HUES6 (cell line): ENCODE measurements at regions not wholly inside any gene's neighbourhood (a gene's known extent, or its start where the extent isn't known, plus 50 kb on each side); places are given as distances from the start of the nearest gene placed in this dataset.
"Not testable (repeated sequence)": the region's sequence is repeated elsewhere in the genome, so short reads cannot be mapped to it uniquely, and the experiment has no call there.

Experiments
- H3K27ac ChIP-seq: 2 replicates; pipeline ENCODE4 v1.7.0; 2013; ENCODE audit warnings: low read depth, mild to moderate bottlenecking, low read length, inconsistent platforms
- H3K27me3 ChIP-seq: 2 replicates; pipeline ENCODE4 v1.6.1; 2013; ENCODE audit warnings: low read length; ENCODE audit not compliant: control insufficient read depth, insufficient read depth
- H3K36me3 ChIP-seq: 2 replicates; pipeline ENCODE4 v1.6.1; 2013; ENCODE audit warnings: low read length; ENCODE audit not compliant: control insufficient read depth, insufficient read depth
- H3K4me1 ChIP-seq: 2 replicates; pipeline ENCODE4 v1.6.1; 2013; ENCODE audit warnings: low read length; ENCODE audit not compliant: control insufficient read depth, insufficient read depth
- H3K4me3 ChIP-seq: 2 replicates; pipeline ENCODE4 v1.5.1; 2013; ENCODE audit warnings: low read depth, low read length
- H3K9ac ChIP-seq: one replicate; pipeline ENCODE4 v1.6.1; 2013; ENCODE audit warnings: mild to moderate bottlenecking, low read length
- H3K9me3 ChIP-seq: 2 replicates; pipeline ENCODE4 v1.6.1; 2013; ENCODE audit warnings: low read depth, low read length; ENCODE audit not compliant: control insufficient read depth, insufficient read depth

GRCh38 chr21:27366036-27366435, 399.1 kb upstream of the ADAMTS5 start:
- Histone ChIP-seq H3K27me3 (no peaks in the 10 kb centered on the region), H3K36me3 (no peaks in the 10 kb centered on the region), H3K4me1 (peaks cover 12% of the 10 kb centered on the region), H3K27ac (no peak overlapping the region), H3K9me3 (no peaks in the 10 kb centered on the region), H3K4me3 (no peak overlapping the region), H3K9ac (no peak overlapping the region)

- H3K4me3 ChIP-seq, result no peak overlapping the region
- no peaks in the 10 kb centered on the region for H3K27me3 ChIP-seq
Measured at GRCh38 chr21:27365394-27365793, 398.5 kb upstream of the ADAMTS5 start.

GRCh38 chr21:27363719-27364477, 397.0 kb upstream of the ADAMTS5 start:
- Histone ChIP-seq H3K36me3 (no peaks in the 10 kb centered on the region), H3K27ac (no peak overlapping the region), H3K4me3 (no peak overlapping the region), H3K9ac (no peak overlapping the region), H3K27me3 (no peaks in the 10 kb centered on the region), H3K4me1 (no peaks in the 10 kb centered on the region), H3K9me3 (no peaks in the 10 kb centered on the region)

More at GRCh38 chr21:27365394-27365793, 398.5 kb upstream of the ADAMTS5 start:
- Histone ChIP-seq H3K36me3 (no peaks in the 10 kb centered on the region), H3K9ac (no peak overlapping the region), H3K27ac (no peak overlapping the region), H3K4me1 (peaks cover 8% of the 10 kb centered on the region), H3K9me3 (no peaks in the 10 kb centered on the region)

- no peaks in the 10 kb centered on the region for H3K36me3 ChIP-seq
- no peak overlapping the region for H3K27ac ChIP-seq
- no peak overlapping the region for H3K9ac ChIP-seq
Measured at GRCh38 chr21:27362249-27362648, 395.4 kb upstream of the ADAMTS5 start.

GRCh38 chr21:27359141-27359540, 392.3 kb upstream of the ADAMTS5 start:
- H3K27me3 ChIP-seq, result no peaks in the 10 kb centered on the region
- no peak overlapping the region for H3K9ac ChIP-seq
- H3K27ac ChIP-seq, result no peak overlapping the region
- H3K36me3 ChIP-seq, result no peaks in the 10 kb centered on the region
- no peaks in the 10 kb centered on the region for H3K4me1 ChIP-seq
- H3K4me3 ChIP-seq, result no peak overlapping the region
- no peaks in the 10 kb centered on the region for H3K9me3 ChIP-seq

More at GRCh38 chr21:27362249-27362648, 395.4 kb upstream of the ADAMTS5 start:
- H3K4me3 ChIP-seq, result no peak overlapping the region
- no peaks in the 10 kb centered on the region for H3K9me3 ChIP-seq
- no peaks in the 10 kb centered on the region for H3K4me1 ChIP-seq
- no peaks in the 10 kb centered on the region for H3K27me3 ChIP-seq

- no peaks in the 10 kb centered on the region for H3K4me1 ChIP-seq
Measured at GRCh38 chr21:27352885-27353284, 386.0 kb upstream of the ADAMTS5 start.

GRCh38 chr21:27346041-27346448, 379.2 kb upstream of the ADAMTS5 start:
- Histone ChIP-seq H3K9ac (no peak overlapping the region), H3K4me3 (no peak overlapping the region), H3K27me3 (no peaks in the 10 kb centered on the region), H3K36me3 (no peaks in the 10 kb centered on the region), H3K9me3 (no peaks in the 10 kb centered on the region), H3K4me1 (no peaks in the 10 kb centered on the region), H3K27ac (no peak overlapping the region)

More at GRCh38 chr21:27352885-27353284, 386.0 kb upstream of the ADAMTS5 start:
- Histone ChIP-seq H3K36me3 (no peaks in the 10 kb centered on the region), H3K27me3 (no peaks in the 10 kb centered on the region), H3K9ac (no peak overlapping the region), H3K27ac (no peak overlapping the region), H3K9me3 (no peaks in the 10 kb centered on the region), H3K4me3 (no peak overlapping the region)

GRCh38 chr21:27339902-27340301, 373.0 kb upstream of the ADAMTS5 start:
- no peaks in the 10 kb centered on the region for H3K27me3 ChIP-seq
- H3K27ac ChIP-seq, result no peak overlapping the region

GRCh38 chr21:27338007-27338406, 371.1 kb upstream of the ADAMTS5 start:
- H3K9me3 ChIP-seq, H3K4me1 ChIP-seq, H3K36me3 ChIP-seq, H3K9ac ChIP-seq, H3K27me3 ChIP-seq, H3K27ac ChIP-seq, H3K4me3 ChIP-seq: not testable (repeated sequence)

More at GRCh38 chr21:27339902-27340301, 373.0 kb upstream of the ADAMTS5 start:
- H3K36me3 ChIP-seq, result no peaks in the 10 kb centered on the region
- no peaks in the 10 kb centered on the region for H3K4me1 ChIP-seq
- H3K9ac ChIP-seq, result no peak overlapping the region
- no peak overlapping the region for H3K4me3 ChIP-seq
- H3K9me3 ChIP-seq, result no peaks in the 10 kb centered on the region

- H3K4me1 ChIP-seq, result no peaks in the 10 kb centered on the region
Measured at GRCh38 chr21:27333096-27333495, 366.2 kb upstream of the ADAMTS5 start.

GRCh38 chr21:27329255-27329851, 362.5 kb upstream of the ADAMTS5 start:
- H3K27ac ChIP-seq, result no peak overlapping the region
- H3K4me3 ChIP-seq, result no peak overlapping the region
- no peaks in the 10 kb centered on the region for H3K4me1 ChIP-seq
- H3K27me3 ChIP-seq, result no peaks in the 10 kb centered on the region
- no peaks in the 10 kb centered on the region for H3K9me3 ChIP-seq
- H3K9ac ChIP-seq, result no peak overlapping the region
- H3K36me3 ChIP-seq, result no peaks in the 10 kb centered on the region

More at GRCh38 chr21:27333096-27333495, 366.2 kb upstream of the ADAMTS5 start:
- H3K27me3 ChIP-seq, result no peaks in the 10 kb centered on the region
- H3K36me3 ChIP-seq, result no peaks in the 10 kb centered on the region
- H3K9me3 ChIP-seq, result no peaks in the 10 kb centered on the region; the same call in 1 of the 2 replicates
- H3K9ac ChIP-seq, result no peak overlapping the region
- no peak overlapping the region for H3K4me3 ChIP-seq
- H3K27ac ChIP-seq, result no peak overlapping the region
